Kasumi-1 (cell line): ENCODE measurements at regions not wholly inside any gene's neighbourhood (a gene's known extent, or its start where the extent isn't known, plus 50 kb on each side); places are given as distances from the start of the nearest gene placed in this dataset.
"Not testable (repeated sequence)": the region's sequence is repeated elsewhere in the genome, so short reads cannot be mapped to it uniquely, and the experiment has no call there.

Experiments used
- DNase-seq, 2 experiments: peaks; one replicate each; lab custom pipeline; 2025; lab: John Stamatoyannopoulos, UW

DNA sequence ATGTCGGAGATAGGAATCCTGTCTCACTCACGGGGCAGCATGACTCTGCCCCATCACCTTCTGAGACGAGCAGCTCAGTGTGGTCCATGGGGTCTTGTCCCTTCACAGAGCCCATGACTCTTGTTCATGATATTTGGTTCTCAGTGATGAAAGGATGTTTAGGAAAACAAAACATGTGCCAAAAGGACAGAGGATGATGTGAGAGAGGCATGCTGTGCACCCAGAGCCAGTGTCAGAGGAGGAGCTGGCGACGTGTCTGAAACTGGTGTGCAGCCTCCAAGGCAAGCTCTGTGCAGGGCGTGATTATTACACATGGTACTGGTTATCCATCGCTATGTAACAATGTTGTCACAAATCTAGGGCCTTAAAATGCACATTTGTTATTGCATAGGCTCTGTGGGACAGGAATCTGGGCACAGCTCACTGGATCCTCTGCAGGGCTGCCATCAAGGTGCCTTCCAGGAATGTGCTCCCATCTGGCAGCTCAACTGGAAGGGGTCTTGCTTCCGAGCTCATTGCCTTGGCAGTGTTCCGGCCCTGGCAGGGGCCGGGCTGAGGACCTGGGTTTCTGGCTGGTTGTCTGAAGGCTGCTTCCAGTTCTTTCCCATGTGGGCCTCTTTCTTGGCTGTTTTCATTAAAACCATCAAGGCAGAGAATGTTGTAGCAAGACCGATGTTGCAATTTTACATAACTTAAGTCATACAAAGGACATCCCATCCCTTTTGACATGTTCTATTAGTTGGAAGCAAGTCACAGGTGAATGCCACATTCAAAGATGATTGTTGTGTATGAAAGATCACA, 175.4 kb downstream of the ERMARD start:
- DNase-seq = no peak

- DNase-seq = no peak
Observed at GRCh38 chr6:169923468-169924464, 172.3 kb downstream of the ERMARD start.

GRCh38 chr6:169921853-169922824, 170.7 kb downstream of the ERMARD start:
- peak in 1 of 2 experiments; percentile 15 for DNase-seq

- DNase-seq = no peak
Observed at GRCh38 chr6:169921217-169921616, 169.8 kb downstream of the ERMARD start.

- no peak for DNase-seq
Observed at GRCh38 chr6:169920359-169921020, 169.1 kb downstream of the ERMARD start.

GRCh38 chr6:169918954-169919549, 167.6 kb downstream of the ERMARD start:
- no peak for DNase-seq

GRCh38 chr6:169918239-169918953, 167.0 kb downstream of the ERMARD start:
- DNase-seq = no peak

DNA sequence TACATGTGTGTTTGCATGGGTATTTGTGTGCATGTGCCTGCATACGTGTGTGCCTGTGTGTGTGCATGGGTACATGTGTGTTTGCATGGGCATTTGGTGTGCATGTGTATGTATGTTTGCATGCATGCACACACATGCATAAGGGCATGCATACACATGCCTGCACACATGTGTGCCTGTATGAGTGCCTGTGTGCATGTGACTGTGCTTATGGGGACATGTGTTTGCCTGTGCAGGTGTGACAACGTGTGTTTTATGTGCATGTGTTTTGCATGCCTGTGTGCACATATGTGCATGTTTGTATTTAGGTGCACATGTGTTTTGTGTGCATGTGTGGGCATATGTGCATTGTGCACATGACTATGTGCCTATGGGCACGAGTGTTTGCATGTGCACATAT, 165.7 kb downstream of the ERMARD start:
- DNase-seq = no peak

- no peak for DNase-seq
Observed at GRCh38 chr6:169915769-169916550, 164.5 kb downstream of the ERMARD start.

GRCh38 chr6:169913745-169914144, 162.3 kb downstream of the ERMARD start:
- DNase-seq = not testable (repeated sequence)

- DNase-seq = peak; percentile 38 to 46
Observed at GRCh38 chr6:169913096-169913638, 161.7 kb downstream of the ERMARD start.

- DNase-seq = peak; percentile 46 to 52
Observed at GRCh38 chr6:169912266-169913095, 161.1 kb downstream of the ERMARD start.

DNA sequence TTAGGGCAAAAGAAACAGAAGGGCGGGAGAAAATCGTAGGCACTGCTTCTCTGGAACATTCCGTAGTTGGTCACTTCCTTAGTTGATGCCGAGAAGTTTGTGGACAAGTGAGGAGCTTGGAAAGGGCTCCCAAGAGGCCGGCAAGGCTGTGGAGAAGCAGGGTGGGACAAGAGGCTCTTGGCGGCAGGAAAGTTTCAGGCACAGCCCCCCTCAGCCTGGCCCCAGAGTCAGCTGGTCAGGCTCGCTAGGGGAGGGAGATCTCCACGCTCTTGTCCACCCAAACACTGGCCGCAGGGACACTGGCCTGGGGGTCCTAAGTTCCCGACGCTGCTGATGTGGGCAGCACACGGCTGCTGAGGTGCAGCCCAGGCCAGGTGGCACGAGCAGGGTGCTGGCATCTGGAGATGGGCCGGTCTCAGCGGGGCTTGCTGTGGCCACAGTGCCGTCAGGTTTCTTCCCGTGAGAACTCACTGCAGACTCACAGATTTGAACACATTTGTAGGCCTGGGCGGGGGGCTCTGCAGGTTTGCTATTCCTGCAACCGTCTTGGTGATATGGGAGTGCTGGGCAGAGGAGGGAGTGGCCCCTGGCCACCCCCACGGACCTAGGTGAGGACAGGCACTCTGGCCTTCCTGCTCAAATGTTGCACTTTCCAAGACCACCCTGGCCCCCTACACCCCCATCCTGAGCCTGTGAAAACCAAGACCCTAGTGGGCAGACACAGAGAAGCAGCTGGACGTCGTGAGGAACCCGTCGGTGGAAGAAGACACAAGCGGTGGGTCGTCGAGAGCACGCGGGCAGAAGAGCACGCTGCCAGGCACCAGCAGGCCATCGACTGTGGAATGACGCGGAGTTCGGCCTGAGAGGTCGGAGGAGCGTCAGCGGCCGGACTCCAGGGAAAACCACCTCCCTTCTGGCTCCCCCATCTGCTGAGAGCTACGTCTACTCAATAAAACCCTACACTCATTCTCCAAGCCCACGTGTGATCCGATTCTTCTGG, 160.1 kb downstream of the ERMARD start:
- no peak for DNase-seq

- DNase-seq = no peak
Observed at GRCh38 chr6:169909113-169909512, 157.7 kb downstream of the ERMARD start.

GRCh38 chr6:169908403-169908933, 157.0 kb downstream of the ERMARD start:
- DNase-seq = no peak

DNA sequence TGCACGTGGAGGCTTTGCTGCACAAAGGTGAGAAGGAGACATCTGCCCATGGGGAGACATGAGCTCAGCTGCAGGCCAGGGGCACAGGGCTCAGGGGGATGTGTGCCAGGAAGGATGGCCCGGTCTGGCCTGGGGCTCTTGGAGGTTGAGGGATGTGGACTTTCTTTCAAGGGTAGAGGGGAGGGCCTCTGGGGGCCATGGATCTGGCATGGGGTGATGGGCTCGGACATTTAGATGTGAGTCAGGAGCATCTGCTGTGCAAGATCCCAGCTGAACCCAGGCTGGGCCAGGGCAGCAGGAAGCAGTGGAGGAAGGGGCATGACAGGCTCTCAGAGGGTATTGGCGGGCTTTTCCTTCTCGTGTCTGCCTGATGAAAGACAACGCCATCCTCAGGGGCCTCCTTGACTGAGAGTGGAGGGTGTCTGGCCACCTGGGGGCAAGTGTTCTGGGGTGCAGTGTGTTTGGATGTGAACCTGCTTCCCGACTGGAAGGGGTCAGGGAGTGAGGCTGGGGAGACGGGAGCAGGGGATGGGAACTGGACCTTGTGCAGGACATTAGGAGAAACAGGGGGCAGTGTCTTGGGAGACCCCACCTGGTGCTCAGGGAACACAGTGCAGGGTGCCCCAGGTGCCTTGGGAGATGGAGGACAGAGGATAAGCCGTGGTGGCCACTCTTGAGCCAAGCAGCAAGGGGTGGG, 156.1 kb downstream of the ERMARD start:
- DNase-seq = no peak
